BJ (cell line): ENCODE measurements at regions not wholly inside any gene's neighbourhood (a gene's known extent, or its start where the extent isn't known, plus 50 kb on each side); places are given as distances from the start of the nearest gene placed in this dataset.
"Not testable (repeated sequence)": the region's sequence is repeated elsewhere in the genome, so short reads cannot be mapped to it uniquely, and the experiment has no call there.

Experiments used
- CTCF ChIA-PET: fragments of 350-600 bp; formaldehyde crosslinking; extraction: SDS; loops from one replicate; lab custom pipeline; 2021; ENCODE audit warnings: antibody characterized with exemption, inconsistent platforms; lab: Yijun Ruan, JAX
- POLR2A ChIA-PET: fragments of 300-600 bp; sonication (Branson Sonifier 250); formaldehyde crosslinking; extraction: SDS; loops from one replicate; lab custom pipeline; 2021; ENCODE audit warnings: antibody characterized with exemption; lab: Charles Lee
- DNase-seq: peaks from one replicate; pipeline ENCODE4 v3.0.0-alpha.2; 2011; ENCODE audit warnings: low read depth
- H3K27me3 ChIP-seq: 2 replicates; pipeline ENCODE4 v1.6.0; 2011; ENCODE audit warnings: low read length; ENCODE audit not compliant: control insufficient read depth, insufficient read depth
- H3K36me3 ChIP-seq: 2 replicates; pipeline ENCODE4 v1.5.1; 2011; ENCODE audit warnings: low read length; ENCODE audit not compliant: control insufficient read depth, insufficient read depth
- H3K4me3 ChIP-seq: 2 replicates; pipeline ENCODE4 v1.5.1; 2011; ENCODE audit warnings: low read depth, mild to moderate bottlenecking, control low read depth, low read length

DNA sequence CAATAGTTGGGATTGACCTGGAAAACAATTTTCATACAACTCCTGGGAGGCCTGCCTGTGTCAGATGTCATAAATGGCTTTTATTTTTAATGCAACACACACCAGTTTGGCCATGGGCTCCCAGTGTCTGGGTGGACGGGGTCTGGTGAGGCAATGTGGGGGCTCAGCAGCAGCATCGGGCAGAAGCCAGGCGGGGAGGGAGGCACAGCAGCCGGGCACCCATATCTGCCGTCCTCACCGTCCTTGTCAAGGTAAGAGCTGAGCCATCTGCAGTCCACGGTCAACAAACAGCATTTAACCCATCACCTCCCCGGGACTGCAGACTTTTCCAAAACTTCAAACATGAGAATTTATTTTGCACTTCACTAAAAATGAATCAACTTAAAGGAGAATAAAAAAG, 154.0 kb upstream of the ZNF469 start:
- H3K27me3 ChIP-seq, H3K36me3 ChIP-seq, DNase-seq, POLR2A ChIA-PET, H3K4me3 ChIP-seq: not testable (repeated sequence)
- CTCF ChIA-PET = interaction anchor here (1.1 kb wide), 1 partner anchor 14 kb away, joined by 4 read pairs; no protein-coding TSS in a partner anchor

DNA sequence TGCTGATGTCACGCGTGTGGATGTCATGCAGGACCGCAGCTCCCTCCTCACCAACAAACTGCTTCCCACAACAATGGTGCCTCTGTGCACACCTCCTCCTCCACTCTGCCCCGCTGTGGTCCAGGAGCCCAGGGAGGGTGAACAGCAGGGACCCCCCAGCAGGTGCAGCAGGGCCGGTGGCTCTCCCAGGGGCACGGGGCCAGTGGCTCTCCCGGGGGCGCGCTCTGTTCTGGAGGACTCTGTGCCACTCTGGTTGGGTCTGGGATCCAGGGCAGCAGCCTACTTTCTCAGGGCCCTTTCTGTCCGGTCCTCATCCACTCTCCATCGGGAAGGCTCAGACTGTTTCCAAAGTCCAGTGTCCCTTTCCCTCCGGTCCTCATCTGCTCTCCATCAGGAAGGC, 153.0 kb upstream of the ZNF469 start:
- POLR2A ChIA-PET, DNase-seq, H3K4me3 ChIP-seq, H3K36me3 ChIP-seq, H3K27me3 ChIP-seq: not testable (repeated sequence)
- CTCF ChIA-PET = interaction anchor here (1.1 kb wide), 1 partner anchor 15 kb away, joined by 4 read pairs; no protein-coding TSS in a partner anchor

DNA sequence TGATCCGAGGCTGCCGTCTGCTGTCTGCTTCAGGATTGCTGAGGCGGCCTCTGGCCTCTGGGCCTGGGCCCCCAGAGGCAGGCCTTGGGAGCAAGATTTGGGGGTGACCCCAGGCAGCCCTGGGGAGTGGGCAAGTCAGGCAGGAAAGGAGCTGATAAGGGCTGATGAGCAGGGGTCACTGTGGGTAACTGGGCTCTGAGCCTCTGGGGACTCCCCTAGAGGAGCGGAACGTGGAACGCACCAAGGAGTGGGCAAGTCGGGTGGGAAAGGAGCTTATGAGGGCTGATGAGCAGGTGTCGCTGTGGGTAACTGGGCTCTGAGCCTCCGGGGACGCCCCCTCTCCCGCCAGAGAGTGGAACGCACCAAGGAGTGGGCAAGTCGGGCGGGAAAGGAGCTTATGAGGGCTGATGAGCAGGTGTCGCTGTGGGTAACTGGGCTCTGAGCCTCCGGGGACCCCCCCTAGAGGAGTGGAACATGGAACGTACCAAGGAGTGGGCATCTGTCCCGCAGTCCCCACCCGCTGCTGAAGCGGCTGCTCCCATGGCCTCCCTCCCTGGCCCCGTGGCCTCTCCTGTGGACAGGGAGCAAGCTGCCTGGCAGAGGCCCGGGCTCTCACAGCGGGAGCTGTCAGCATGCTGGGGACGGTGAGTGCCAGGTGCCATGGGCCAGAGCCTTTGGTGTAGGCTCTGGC, 152.3 kb upstream of the ZNF469 start:
- POLR2A ChIA-PET, H3K27me3 ChIP-seq, H3K4me3 ChIP-seq, CTCF ChIA-PET, DNase-seq, H3K36me3 ChIP-seq: not testable (repeated sequence)

DNA sequence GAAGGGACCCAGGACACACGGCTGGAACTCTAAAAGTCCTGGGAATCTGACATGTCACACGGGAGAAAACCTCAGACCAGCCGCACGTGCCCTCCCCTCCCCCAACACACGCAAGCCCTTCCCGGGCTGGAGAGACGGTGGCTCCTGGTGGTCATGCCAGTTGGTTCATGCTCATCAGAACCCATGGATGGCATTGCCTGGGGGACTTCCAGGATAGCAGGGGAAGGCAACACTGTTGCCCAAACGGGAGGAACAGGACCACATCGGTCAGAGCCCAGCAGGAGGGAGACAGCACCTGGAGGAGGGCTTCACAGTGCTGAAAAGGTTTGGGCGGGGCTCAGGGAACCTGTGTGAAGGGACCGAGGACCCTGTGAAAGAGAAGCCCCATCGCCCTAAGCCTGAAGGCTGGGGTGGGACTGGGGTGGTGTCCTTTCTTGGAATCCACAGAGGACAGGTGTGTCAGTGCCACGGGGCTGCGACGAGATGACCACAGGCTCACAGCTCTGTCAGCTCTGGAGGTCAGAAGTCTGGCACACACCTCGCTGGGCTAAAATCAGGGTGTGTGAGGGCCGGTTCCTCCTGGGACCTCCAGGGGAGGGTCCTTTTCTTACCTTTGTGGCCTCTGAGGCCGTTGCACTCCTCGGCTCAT, 151.7 kb upstream of the ZNF469 start:
- DNase-seq, H3K27me3 ChIP-seq, CTCF ChIA-PET, POLR2A ChIA-PET, H3K36me3 ChIP-seq, H3K4me3 ChIP-seq: not testable (repeated sequence)

DNA sequence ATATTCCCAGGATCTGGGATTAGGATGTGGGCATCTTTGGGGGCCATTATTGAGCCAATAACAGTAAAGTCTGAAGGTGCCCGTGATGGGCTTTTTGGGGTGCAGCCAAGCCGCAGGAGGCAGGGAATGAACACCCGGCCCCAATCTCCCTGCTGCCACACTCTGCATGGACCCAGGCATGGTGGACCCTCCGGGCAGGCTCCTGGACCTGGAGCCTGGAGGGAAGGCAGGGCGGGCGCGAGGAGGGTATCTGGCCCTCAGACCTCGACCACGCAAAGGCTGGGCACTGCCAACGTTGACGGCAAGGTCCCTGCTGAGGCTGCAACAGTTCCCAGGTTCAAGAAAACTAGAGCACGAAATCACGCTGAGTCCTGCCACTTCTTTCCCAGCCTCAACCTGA, 150.9 kb upstream of the ZNF469 start:
- H3K36me3 ChIP-seq, CTCF ChIA-PET, POLR2A ChIA-PET, DNase-seq, H3K27me3 ChIP-seq, H3K4me3 ChIP-seq: not testable (repeated sequence)

DNA sequence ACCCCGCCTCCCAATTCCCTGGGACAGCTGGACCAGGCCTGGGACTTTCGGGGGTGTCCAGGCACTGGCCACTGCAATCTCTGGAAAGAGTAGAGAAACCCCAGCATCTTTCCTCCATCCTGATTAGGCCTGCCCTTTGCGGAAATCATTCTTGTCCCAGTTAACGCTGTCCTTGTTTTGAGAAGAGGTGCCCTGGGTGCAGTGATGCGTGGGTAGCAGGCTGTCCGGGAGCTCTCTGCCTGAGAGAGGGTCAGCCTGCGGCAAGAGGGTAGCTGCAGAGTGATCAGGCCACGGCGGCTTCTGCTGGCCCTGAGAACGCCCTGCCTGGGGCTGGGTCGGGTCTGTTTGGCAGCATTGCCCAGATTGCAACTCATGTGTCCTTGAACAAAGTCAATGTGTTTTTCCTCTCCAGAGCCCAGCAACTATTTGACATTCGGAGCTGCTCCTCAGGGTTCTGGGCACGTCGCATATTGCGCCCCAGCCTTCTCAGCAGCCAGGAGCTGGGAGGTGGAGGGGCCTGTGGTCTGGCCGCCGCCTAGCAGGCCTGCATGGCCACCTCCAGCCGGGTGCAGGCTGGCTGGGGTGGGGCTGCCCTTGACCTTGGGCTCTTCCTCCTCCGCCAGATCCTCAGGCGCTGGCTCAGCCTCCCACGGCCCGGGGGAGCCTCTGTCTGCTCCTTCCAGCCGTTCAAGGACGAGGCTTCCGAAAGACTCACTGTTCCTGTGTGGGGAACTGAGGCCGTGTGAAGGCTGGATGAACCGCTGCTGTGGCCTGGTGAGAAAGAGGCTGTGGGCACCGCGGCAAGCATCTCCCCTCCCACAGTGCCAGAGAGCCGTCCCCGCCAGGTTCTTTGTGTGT, 150.1 kb upstream of the ZNF469 start:
- CTCF ChIA-PET, H3K27me3 ChIP-seq, POLR2A ChIA-PET, H3K4me3 ChIP-seq, DNase-seq, H3K36me3 ChIP-seq: not testable (repeated sequence)

DNA sequence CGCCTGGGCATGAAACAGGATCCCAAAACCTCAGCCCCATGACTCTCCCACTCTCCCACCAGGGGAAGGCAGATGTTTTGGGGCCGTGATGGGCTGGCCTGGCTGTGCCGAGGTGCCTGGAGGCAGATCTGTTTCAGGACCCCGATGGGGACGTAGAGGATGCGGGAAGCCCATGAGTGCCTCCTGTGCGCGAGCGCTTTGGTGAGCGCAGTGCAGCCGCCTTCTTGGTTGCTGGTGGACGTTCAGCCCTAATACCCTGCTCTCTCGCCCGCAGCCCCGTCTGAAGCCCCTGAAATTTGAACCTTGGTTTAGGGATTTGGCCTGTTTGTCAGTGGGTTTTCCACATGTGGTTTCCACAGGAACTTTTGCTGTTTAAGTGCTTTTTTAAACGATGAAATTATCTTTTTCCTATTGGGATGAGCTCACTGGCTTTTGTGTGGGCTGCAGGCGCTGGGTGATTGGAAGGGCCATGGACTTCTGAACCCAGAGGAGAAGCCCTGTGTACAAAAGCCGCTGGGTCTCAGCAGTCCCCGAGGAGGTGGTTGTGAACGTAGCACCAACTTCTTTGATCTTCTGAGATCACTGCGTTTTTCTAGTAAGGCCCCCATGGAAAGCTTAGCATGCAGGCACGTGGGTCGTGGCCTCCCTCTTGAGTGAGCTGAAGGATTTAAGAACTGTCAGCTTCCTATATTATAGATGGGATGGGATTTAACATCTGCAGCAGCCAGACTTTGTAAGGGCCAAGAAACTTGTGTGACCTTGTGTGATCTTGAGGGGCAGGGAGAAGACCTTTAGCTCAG, 148.9 kb upstream of the ZNF469 start:
- H3K4me3 ChIP-seq, H3K36me3 ChIP-seq, H3K27me3 ChIP-seq, DNase-seq, POLR2A ChIA-PET, CTCF ChIA-PET: not testable (repeated sequence)

DNA sequence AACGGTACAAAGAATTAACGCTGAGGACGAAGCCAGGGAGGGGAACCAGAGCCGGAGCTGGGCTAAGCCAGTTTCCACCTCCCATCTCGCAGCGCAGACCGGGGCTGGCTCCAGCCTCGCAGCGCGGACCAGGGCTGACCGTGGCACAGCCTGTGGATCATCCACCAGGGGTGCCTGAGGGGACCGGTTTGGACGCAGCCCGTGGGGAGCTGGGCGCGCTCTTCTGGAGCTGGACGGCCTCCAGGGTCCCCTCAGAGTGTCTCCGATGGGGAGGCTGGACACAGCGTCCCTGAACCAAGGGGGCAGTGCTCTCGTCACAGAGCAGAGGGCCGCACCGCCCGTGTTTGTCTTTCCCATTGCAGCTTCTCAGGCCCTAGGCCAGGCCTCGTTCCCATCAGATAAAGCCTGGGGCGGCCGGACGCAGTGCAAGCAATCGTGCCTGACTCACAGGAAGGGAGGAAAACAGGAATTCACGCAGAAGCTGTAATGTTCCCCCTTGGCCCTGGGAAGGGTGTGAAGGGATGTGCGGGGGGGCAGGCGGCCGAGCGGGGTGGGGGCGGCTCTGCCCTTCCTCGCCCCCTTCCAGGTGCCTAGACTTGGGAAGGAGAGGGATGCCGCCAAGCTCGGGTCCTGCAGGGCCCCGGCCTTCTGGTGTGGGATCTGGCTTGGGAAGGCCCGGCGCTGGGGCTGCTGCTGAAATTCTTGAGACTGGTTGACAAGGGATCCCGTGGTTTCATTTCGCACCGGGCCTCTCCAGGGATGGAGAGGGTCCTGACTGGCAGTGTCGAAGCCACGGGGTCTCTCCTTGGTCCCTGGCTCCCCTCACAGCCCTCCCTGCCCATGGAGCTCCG, 148.1 kb upstream of the ZNF469 start:
- H3K36me3 ChIP-seq, POLR2A ChIA-PET, H3K4me3 ChIP-seq, CTCF ChIA-PET, H3K27me3 ChIP-seq, DNase-seq: not testable (repeated sequence)

DNA sequence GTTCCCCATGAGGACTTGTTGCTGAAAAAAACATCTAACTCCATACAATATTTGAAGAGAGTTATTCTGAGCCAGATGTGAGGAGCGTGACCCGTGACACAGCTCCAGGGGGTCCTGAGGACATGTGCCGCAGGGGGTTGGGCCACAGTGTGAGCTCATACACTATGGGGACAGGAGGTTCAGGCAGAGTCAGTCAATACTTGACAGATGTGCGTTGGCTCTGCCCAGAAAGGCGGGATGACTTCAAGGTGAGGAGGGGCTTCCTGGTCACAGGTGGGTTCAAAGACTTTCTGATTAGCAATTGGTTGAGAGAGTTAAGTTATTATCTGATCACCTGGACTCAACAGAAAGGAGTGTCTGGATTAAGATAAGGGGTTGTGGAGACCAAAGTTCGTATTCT, 147.1 kb upstream of the ZNF469 start:
- H3K4me3 ChIP-seq, H3K36me3 ChIP-seq, DNase-seq, CTCF ChIA-PET, H3K27me3 ChIP-seq, POLR2A ChIA-PET: not testable (repeated sequence)

DNA sequence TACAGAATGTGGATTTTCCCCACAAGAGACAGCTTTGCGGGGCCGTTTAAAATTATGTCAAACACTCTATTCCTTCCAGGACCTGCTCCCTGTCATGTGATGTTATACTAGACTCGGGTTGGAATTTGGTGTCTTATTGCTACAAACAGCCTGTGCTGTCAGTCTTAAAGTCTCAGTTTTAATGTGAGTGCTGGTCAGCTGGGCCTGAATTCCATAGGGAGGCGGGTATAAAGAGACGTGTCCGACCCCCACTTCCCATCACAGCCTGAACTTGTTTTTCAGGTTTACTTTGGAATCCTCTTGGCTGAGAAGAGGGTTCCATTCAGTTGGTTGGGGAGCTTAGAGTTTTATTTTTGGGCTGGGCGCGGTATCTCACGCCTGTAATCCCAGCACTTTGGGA, 146.5 kb upstream of the ZNF469 start:
- POLR2A ChIA-PET, H3K27me3 ChIP-seq, DNase-seq, H3K36me3 ChIP-seq, H3K4me3 ChIP-seq, CTCF ChIA-PET: not testable (repeated sequence)

DNA sequence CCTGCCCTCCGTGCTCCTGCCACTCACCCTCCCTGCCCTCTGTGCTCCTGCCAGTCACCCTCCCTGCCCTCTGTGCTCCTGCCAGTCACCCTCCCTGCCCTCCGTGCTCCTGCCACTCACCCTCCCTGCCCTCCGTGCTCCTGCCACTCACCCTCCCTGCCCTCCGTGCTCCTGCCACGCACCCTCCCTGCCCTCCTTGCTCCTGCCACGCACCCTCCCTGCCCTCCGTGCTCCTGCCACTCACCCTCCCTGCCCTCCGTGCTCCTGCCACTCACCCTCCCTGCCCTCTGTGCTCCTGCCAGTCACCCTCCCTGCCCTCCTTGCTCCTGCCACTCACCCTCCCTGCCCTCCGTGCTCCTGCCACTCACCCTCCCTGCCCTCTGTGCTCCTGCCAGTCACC, 145.4 kb upstream of the ZNF469 start:
- CTCF ChIA-PET, H3K4me3 ChIP-seq, H3K36me3 ChIP-seq, DNase-seq, H3K27me3 ChIP-seq, POLR2A ChIA-PET: not testable (repeated sequence)
